HEK293T (cell line): ENCODE measurements at regions not wholly inside any gene's neighbourhood (a gene's known extent, or its start where the extent isn't known, plus 50 kb on each side); places are given as distances from the start of the nearest gene placed in this dataset.

Source experiments
- CTCF ChIA-PET: fragments of 350-600 bp; formaldehyde crosslinking; extraction: SDS; loops from one replicate; lab custom pipeline; 2021; ENCODE audit warnings: antibody characterized with exemption, inconsistent platforms; lab: Yijun Ruan, JAX
- POLR2A ChIA-PET: fragments of 350-600 bp; formaldehyde crosslinking; extraction: SDS; loops from one replicate; lab custom pipeline; 2020; ENCODE audit warnings: antibody characterized with exemption, inconsistent platforms; lab: Yijun Ruan, JAX
- DNase-seq: peaks from one replicate; pipeline ENCODE4 v3.0.0; 2012; ENCODE audit warnings: mixed read lengths; ENCODE audit errors: extremely low spot score
- ARNT ChIP-seq: fragments of 450-650 bp; IDR thresholded peaks from 2 replicates; pipeline ENCODE4 v1.6.1; 2017; ENCODE audit warnings: mild to moderate bottlenecking
- BHLHE40 ChIP-seq: fragments of 450-650 bp; IDR thresholded peaks from 2 replicates; pipeline ENCODE4 v1.6.1; 2016; ENCODE audit warnings: mild to moderate bottlenecking, moderate library complexity, borderline replicate concordance
- ELF4 ChIP-seq: fragments of 450-650 bp; IDR thresholded peaks from 2 replicates; pipeline ENCODE4 v1.6.1; 2017; ENCODE audit warnings: antibody characterized with exemption
- FOXA1 ChIP-seq: fragments of 450-650 bp; IDR thresholded peaks from 2 replicates; pipeline ENCODE4 v1.6.1; 2016; ENCODE audit warnings: mild to moderate bottlenecking
- FOXM1 ChIP-seq: fragments of 450-650 bp; IDR thresholded peaks from 2 replicates; pipeline ENCODE4 v1.6.1; 2017; ENCODE audit warnings: mild to moderate bottlenecking, borderline replicate concordance
- HDGF ChIP-seq: fragments of 450-650 bp; IDR thresholded peaks from 2 replicates; pipeline ENCODE4 v1.6.1; 2017; ENCODE audit warnings: antibody characterized with exemption, borderline replicate concordance
- LEF1 ChIP-seq: fragments of 450-650 bp; IDR thresholded peaks from 2 replicates; pipeline ENCODE4 v1.6.1; 2017; ENCODE audit warnings: mild to moderate bottlenecking, borderline replicate concordance
- PKNOX1 ChIP-seq: fragments of 450-650 bp; IDR thresholded peaks from 2 replicates; pipeline ENCODE4 v1.6.1; 2016
- SP1 ChIP-seq: fragments of 450-650 bp; IDR thresholded peaks from 2 replicates; pipeline ENCODE4 v1.6.1; 2017
- ZNF384 ChIP-seq: fragments of 450-650 bp; IDR thresholded peaks from 2 replicates; pipeline ENCODE4 v1.6.1; 2016

DNA sequence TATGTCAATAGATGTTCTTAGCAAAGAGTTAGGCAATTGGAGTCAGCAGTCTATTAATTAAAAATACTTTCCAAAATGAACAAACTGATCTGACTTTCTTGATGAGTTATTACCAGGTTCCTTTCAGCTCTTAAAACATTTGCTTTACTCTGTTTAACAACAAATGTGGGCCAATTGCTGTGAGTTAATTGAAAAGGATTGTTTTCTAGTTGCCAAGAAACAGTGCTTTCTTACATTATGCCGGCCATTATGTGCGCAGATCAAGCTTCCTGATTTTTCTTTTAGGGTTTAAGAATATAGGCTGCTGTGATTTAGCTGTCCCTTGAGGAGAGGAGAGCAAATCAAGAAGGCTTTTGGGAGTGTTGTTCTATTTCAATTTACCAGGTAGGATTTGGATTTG, 50.5 kb upstream of the ITPRID2 start:
- no peak for DNase-seq
- no peak for TF ChIP-seq ZNF384
- TF ChIP-seq ELF4, result no peak
- TF ChIP-seq ARNT, result no peak
- TF ChIP-seq SP1, result no peak
- TF ChIP-seq LEF1, result no peak
- no peak for TF ChIP-seq HDGF
- TF ChIP-seq FOXA1, result no peak
- TF ChIP-seq PKNOX1, result no peak
- TF ChIP-seq BHLHE40, result no peak
- TF ChIP-seq FOXM1, result no peak
- ChIA-PET POLR2A (no interaction called here), CTCF (no interaction called here)
